ENCODE measurements at regions not wholly inside any gene's neighbourhood (a gene's known extent, or its start where the extent isn't known, plus 50 kb on each side); places are given as distances from the start of the nearest gene placed in this dataset.
A peak's percentile ranks its signal among the peaks of the same experiment; 100 is the strongest.

- DNase-seq (ENCODE audit: low read depth): no peak
Measured at GRCh38 chr10:6770846-6771245, 190.8 kb upstream of the PRKCQ start.

GRCh38 chr10:6769704-6770417, 189.8 kb upstream of the PRKCQ start:
- no peak for DNase-seq (ENCODE audit: low read depth)

- DNase-seq (ENCODE audit: low read depth): peak; percentile 95
Measured at GRCh38 chr10:6766131-6766801, 186.2 kb upstream of the PRKCQ start.

GRCh38 chr10:6763423-6763822, 183.3 kb upstream of the PRKCQ start:
- DNase-seq (ENCODE audit: low read depth): no peak

- no peak for DNase-seq (ENCODE audit: low read depth)
Measured at GRCh38 chr10:6763001-6763400, 182.9 kb upstream of the PRKCQ start.

GRCh38 chr10:6759961-6760360, 179.9 kb upstream of the PRKCQ start:
- DNase-seq (ENCODE audit: low read depth): no peak

GRCh38 chr10:6757158-6757557, 177.1 kb upstream of the PRKCQ start:
- DNase-seq (ENCODE audit: low read depth): no peak

GRCh38 chr10:6756716-6757115, 176.6 kb upstream of the PRKCQ start:
- DNase-seq (ENCODE audit: low read depth): no peak

- DNase-seq (ENCODE audit: low read depth): peak; percentile 65
Measured at GRCh38 chr10:6755781-6756460, 175.8 kb upstream of the PRKCQ start.

GRCh38 chr10:6753644-6754043, 173.6 kb upstream of the PRKCQ start:
- no peak for DNase-seq (ENCODE audit: low read depth)

- DNase-seq (ENCODE audit: low read depth): no peak
Measured at GRCh38 chr10:6751363-6751762, 171.3 kb upstream of the PRKCQ start.

- DNase-seq (ENCODE audit: low read depth): peak; percentile 50
Measured at GRCh38 chr10:6748981-6749635, 169.0 kb upstream of the PRKCQ start.

- no peak for DNase-seq (ENCODE audit: low read depth)
Measured at GRCh38 chr10:6748029-6748428, 168.0 kb upstream of the PRKCQ start.

GRCh38 chr10:6746782-6747181, 166.7 kb upstream of the PRKCQ start:
- peak; percentile 51 for DNase-seq (ENCODE audit: low read depth)

- DNase-seq (ENCODE audit: low read depth): no peak
Measured at GRCh38 chr10:6743291-6743849, 163.3 kb upstream of the PRKCQ start.

GRCh38 chr10:6741541-6741941, 161.5 kb upstream of the PRKCQ start:
- peak; percentile 81 for DNase-seq (ENCODE audit: low read depth)

GRCh38 chr10:6739530-6740174, 159.6 kb upstream of the PRKCQ start:
- DNase-seq (ENCODE audit: low read depth): no peak

- DNase-seq (ENCODE audit: low read depth): peak; percentile 65
Measured at GRCh38 chr10:6738112-6738768, 158.2 kb upstream of the PRKCQ start.

GRCh38 chr10:6737758-6738111, 157.7 kb upstream of the PRKCQ start:
- no peak for DNase-seq (ENCODE audit: low read depth)

- peak; percentile 14 for DNase-seq (ENCODE audit: low read depth)
Measured at GRCh38 chr10:6737080-6737641, 157.1 kb upstream of the PRKCQ start.

GRCh38 chr10:6734286-6734685, 154.2 kb upstream of the PRKCQ start:
- no peak for DNase-seq (ENCODE audit: low read depth)

All from fibroblast of gingiva (primary cell).